Neural progenitor cell (in vitro differentiated cells): ENCODE measurements at regions not wholly inside any gene's neighbourhood (a gene's known extent, or its start where the extent isn't known, plus 50 kb on each side); places are given as distances from the start of the nearest gene placed in this dataset.

Source experiments
- EZH2 ChIP-seq: fragments of 200-600 bp; sonication (generic); IDR thresholded peaks from 2 replicates; pipeline ENCODE4 v1.6.1; 2017; ENCODE audit warnings: antibody characterized with exemption, mild to moderate bottlenecking, moderate library complexity
- TF ChIP-seq, protein P1 (sequence below): fragments of 200-600 bp; sonication (generic); IDR thresholded peaks from 2 replicates; pipeline ENCODE4 v1.5.1; 2017; ENCODE audit warnings: antibody characterized with exemption, mild to moderate bottlenecking

DNA sequence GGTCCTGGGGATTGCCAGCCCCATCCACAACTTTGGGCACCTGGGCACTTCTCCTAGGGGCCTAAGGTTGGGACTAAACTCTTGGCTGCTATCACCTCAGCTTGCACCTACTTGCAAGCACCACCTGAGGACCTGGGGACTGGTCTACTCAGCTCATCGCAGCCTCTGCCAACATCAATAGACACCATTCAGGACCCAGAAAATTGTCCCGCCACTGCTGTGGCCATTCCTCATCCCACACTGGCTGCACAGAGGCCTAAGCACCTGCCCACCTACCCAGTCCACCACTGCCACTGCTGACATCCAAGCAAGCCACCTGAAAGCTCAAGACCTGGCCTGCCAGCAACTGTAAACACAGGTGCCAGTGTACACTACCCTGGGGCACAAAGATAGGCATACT lies 234.1 kb downstream of the STK31 start:
- TF ChIP-seq EZH2, result no peak
- TF ChIP-seq, protein P1, sequence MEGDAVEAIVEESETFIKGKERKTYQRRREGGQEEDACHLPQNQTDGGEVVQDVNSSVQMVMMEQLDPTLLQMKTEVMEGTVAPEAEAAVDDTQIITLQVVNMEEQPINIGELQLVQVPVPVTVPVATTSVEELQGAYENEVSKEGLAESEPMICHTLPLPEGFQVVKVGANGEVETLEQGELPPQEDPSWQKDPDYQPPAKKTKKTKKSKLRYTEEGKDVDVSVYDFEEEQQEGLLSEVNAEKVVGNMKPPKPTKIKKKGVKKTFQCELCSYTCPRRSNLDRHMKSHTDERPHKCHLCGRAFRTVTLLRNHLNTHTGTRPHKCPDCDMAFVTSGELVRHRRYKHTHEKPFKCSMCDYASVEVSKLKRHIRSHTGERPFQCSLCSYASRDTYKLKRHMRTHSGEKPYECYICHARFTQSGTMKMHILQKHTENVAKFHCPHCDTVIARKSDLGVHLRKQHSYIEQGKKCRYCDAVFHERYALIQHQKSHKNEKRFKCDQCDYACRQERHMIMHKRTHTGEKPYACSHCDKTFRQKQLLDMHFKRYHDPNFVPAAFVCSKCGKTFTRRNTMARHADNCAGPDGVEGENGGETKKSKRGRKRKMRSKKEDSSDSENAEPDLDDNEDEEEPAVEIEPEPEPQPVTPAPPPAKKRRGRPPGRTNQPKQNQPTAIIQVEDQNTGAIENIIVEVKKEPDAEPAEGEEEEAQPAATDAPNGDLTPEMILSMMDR, result no peak
